ENCODE measurements at regions not wholly inside any gene's neighbourhood (a gene's known extent, or its start where the extent isn't known, plus 50 kb on each side); places are given as distances from the start of the nearest gene placed in this dataset.
"Not testable (repeated sequence)": the region's sequence is repeated elsewhere in the genome, so short reads cannot be mapped to it uniquely, and the experiment has no call there.

DNA sequence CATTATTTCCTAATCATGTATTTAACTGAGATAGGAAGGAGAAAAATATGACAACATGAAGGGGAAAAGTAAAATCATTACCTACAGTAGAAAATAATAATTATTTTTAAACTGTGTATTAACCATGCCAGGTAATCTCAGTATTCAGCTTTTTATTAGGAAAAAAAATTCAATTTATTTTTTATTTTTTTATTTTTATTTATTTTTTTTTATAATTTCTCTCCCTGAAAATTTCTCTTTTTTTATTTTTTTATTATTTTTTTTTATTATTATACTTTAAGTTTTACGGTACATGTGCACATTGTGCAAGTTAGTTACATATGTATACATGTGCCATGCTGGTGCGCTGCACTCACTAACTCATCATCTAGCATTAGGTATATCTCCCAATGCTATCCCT is 271.3 kb upstream of the LRRTM4 start:
- TF ChIP-seq, protein P1, sequence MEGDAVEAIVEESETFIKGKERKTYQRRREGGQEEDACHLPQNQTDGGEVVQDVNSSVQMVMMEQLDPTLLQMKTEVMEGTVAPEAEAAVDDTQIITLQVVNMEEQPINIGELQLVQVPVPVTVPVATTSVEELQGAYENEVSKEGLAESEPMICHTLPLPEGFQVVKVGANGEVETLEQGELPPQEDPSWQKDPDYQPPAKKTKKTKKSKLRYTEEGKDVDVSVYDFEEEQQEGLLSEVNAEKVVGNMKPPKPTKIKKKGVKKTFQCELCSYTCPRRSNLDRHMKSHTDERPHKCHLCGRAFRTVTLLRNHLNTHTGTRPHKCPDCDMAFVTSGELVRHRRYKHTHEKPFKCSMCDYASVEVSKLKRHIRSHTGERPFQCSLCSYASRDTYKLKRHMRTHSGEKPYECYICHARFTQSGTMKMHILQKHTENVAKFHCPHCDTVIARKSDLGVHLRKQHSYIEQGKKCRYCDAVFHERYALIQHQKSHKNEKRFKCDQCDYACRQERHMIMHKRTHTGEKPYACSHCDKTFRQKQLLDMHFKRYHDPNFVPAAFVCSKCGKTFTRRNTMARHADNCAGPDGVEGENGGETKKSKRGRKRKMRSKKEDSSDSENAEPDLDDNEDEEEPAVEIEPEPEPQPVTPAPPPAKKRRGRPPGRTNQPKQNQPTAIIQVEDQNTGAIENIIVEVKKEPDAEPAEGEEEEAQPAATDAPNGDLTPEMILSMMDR (IDR thresholded peaks at IDR 0.05), result not testable (repeated sequence)
- not testable (repeated sequence) for TF ChIP-seq POLR2AphosphoS5, POLR2A (IDR thresholded peaks at IDR 0.05)
